Central memory CD8-positive, alpha-beta T cell (primary cell): ENCODE measurements at regions not wholly inside any gene's neighbourhood (a gene's known extent, or its start where the extent isn't known, plus 50 kb on each side); places are given as distances from the start of the nearest gene placed in this dataset.

ENCODE experiments used
- ATAC-seq: fragments of 150-1000 bp; cut with Tn5 transposase; replicated peaks from 2 replicates; pipeline ENCODE4 v1.10.0; 2022; ENCODE audit warnings: mild to moderate bottlenecking, moderate FRiP score, moderate number of reproducible peaks; ENCODE audit not compliant: poor library complexity, severe bottlenecking; ENCODE audit errors: extremely low read depth
- DNase-seq, 2 donors: peaks; one replicate each; pipeline ENCODE4 v3.0.0; 2021; ENCODE audit warnings: low spot score in 2 of 2
- H3K27ac Mint-ChIP-seq: one replicate; pipeline ENCODE4 v1.8.0; 2022; ENCODE audit warnings: low read depth, mild to moderate bottlenecking, moderate library complexity, mixed read lengths
- H3K27me3 Mint-ChIP-seq: one replicate; pipeline ENCODE4 v1.8.0; 2022; ENCODE audit warnings: mixed read lengths
- H3K36me3 Mint-ChIP-seq: one replicate; pipeline ENCODE4 v1.8.0; 2022; ENCODE audit warnings: mild to moderate bottlenecking, moderate library complexity, mixed read lengths; ENCODE audit not compliant: insufficient read depth
- H3K4me1 Mint-ChIP-seq: one replicate; pipeline ENCODE4 v1.8.0; 2022; ENCODE audit warnings: mixed read lengths
- H3K4me3 Mint-ChIP-seq: one replicate; pipeline ENCODE4 v1.8.0; 2022; ENCODE audit warnings: mild to moderate bottlenecking, moderate library complexity, mixed read lengths
- H3K9me3 Mint-ChIP-seq: one replicate; pipeline ENCODE4 v1.8.0; 2022; ENCODE audit warnings: mixed read lengths

DNA sequence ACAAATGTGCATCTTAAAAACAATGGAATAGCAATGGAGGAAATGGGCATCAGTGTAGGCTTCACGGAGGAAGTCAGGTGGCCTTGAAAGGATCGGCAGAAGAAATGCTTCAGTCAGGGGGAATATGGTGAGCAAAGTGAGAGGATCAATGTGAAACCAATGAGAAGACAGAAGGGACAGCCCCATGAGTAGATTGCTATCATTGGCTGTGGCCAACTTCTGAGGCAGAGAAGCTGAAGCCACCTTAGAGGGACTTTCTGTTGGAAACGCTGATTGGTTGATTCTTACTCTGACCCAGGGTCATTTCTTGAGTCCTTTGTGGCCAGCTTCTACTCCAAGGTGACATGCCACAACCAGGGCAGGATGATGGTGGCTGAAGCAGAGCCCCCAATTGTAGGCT lies 130.7 kb upstream of the ZNF648 start:
- no peak overlapping the region for H3K27ac Mint-ChIP-seq
- H3K9me3 Mint-ChIP-seq = no peaks in the 10 kb centered on the region
- H3K4me3 Mint-ChIP-seq = no peak overlapping the region
- H3K27me3 Mint-ChIP-seq = peaks cover 23% of the 10 kb centered on the region
- no peaks in the 10 kb centered on the region for H3K36me3 Mint-ChIP-seq
- DNase-seq (no peak), ATAC-seq (no peak)
- no peaks in the 10 kb centered on the region for H3K4me1 Mint-ChIP-seq

DNA sequence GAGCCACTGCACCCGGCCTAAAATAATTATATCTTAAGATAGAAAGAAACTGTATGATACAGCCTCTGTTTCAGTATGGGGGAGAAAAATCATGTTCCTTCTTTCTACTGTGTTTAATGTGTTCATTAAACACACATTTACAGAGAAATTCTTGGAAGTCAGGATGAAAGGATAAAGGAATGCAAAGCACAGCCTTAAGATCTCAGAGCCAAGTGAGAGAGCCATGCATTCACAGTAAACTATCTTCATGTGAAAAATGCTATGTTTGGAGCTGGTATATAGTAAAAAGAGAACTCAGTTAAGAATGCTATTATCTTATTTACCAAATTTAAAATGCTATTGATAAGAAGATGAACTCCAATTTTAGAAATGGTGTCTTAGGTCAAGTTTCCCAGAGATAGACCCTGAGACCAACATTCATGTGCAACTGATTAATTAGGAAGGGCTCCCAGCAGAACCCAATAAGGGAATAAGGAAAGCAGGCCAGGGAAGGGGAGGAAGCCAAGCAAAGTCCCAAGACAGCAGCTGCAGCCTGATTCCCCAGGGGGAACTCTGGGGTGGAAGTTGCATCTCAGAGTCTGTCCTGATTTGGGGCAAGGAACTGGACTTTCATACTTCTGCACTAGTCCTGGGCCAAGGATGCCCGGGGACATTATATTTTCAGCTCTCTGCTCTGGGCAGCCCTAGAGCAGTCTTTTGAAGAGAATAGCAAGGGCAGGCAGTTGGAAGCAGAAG lies 130.0 kb upstream of the ZNF648 start:
- H3K36me3 Mint-ChIP-seq = no peaks in the 10 kb centered on the region
- ATAC-seq (no peak), DNase-seq (no peak)
- no peaks in the 10 kb centered on the region for H3K9me3 Mint-ChIP-seq
- H3K4me3 Mint-ChIP-seq = no peak overlapping the region
- H3K27ac Mint-ChIP-seq = no peak overlapping the region
- peaks cover 23% of the 10 kb centered on the region for H3K27me3 Mint-ChIP-seq
- no peaks in the 10 kb centered on the region for H3K4me1 Mint-ChIP-seq

DNA sequence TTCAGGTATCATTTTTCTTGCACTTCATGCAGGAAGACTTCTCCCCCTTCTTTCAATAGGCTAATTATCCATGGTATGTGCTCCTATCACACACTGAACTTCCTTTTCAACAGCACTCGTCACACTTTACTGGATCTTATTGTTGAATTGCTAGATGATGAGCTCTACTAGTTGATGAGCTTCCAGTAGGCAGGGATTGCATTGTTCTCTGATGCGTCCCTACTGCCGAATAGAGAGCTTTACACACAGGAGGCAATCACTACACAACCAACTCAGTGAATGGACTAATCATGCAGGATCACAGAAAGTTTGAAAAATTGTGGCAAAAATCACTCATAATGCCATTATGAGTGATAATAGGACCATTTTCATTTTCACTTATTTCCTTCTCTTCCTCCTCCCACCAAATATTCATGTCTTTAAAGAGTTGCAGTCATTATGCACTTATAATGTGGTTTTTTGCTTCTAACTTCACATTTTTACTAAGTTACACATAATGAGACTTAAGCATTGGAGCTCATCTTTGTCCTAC lies 128.1 kb upstream of the ZNF648 start:
- DNase-seq (no peak), ATAC-seq (no peak)
- peaks cover 14% of the 10 kb centered on the region for H3K27me3 Mint-ChIP-seq
- no peaks in the 10 kb centered on the region for H3K9me3 Mint-ChIP-seq
- H3K36me3 Mint-ChIP-seq = peaks cover 1% of the 10 kb centered on the region
- no peaks in the 10 kb centered on the region for H3K4me1 Mint-ChIP-seq
- no peak overlapping the region for H3K27ac Mint-ChIP-seq
- H3K4me3 Mint-ChIP-seq = no peak overlapping the region

DNA sequence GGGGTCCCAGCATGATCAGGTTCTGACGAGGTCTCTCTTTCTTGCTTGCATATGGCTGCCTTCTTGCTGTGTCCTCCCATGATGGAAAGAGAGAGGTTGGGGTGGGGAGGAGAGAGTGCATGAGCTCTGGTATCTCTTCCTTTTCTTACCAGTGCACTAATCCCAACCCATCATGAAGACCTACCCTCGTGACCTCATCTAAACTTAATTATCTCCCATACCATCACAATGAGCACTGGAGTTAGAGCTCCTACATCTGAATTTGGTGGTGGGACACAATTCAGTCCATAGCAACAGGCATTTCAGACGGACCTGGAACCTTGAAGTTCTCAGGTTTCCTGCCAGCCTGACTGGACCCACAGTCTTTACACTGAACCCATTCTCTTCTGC lies 125.2 kb upstream of the ZNF648 start:
- no peak for DNase-seq
- H3K9me3 Mint-ChIP-seq = no peaks in the 10 kb centered on the region
- H3K4me3 Mint-ChIP-seq = no peak overlapping the region
- no peak for ATAC-seq
- H3K27ac Mint-ChIP-seq = no peak overlapping the region
- peaks cover 27% of the 10 kb centered on the region for H3K27me3 Mint-ChIP-seq
- peaks cover 2% of the 10 kb centered on the region for H3K36me3 Mint-ChIP-seq
- H3K4me1 Mint-ChIP-seq = no peaks in the 10 kb centered on the region

DNA sequence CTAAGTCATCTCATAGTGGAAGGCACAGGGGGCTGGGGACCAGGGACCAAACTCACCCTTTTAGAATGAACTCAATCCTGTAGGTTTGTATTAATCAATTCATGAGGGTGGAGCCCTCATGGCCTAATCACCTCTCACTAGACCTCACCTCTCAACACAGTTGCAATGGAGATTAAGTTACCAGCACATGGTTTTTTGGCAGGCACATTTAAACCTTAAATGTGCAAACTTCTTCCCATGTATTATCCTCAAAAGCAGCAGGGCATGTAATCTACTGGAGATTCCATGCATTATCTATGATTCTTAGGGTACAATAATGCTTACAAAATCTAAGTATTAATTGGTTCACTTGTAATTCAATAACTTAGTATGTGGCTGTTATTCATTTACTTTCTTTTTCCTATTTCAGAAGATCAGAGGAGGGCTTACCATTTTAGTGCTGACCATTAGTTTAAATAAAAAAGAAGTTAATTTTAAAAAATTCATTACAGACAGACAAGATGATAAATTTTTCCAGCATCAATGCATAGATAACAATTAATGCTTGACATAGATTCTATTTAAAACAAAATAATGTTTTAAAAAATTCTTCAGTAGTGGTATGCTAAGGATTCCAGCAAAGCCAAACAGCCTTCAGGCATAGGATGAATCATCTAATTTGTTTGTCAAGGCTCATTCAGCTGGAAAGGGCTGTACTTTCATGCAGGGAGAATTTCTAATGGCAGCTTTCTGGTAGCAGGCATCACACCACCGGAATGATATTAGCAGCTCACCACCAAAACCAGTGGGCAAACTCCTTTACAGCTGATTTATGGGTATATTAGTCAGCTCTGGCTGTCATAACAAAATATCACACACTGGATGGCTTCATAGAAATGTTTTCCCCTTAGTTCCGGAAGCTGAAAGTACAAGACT lies 124.6 kb upstream of the ZNF648 start:
- peaks cover 27% of the 10 kb centered on the region for H3K27me3 Mint-ChIP-seq
- no peak for DNase-seq
- H3K36me3 Mint-ChIP-seq = peaks cover 2% of the 10 kb centered on the region
- H3K4me1 Mint-ChIP-seq = peaks cover 6% of the 10 kb centered on the region
- H3K27ac Mint-ChIP-seq = no peak overlapping the region
- no peaks in the 10 kb centered on the region for H3K9me3 Mint-ChIP-seq
- H3K4me3 Mint-ChIP-seq = no peak overlapping the region
- no peak for ATAC-seq

DNA sequence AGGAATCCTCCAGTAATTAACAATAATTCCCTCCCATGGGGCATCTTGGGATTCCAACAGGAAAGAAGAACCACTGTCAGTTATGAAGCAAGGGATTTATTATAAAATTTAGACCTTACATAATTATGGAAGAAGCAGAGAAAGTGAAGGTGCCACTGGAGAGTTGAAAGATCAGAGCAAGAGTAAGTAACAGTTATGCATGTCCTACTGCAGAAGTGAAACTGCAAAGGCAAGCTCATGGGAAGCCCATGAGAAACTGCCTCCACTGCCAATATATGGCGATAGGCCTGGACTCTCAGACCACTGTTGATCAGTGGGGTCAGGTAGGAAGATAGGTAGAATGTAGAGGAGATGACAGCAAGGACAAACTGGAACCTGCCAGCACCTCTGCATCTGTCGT lies 123.6 kb upstream of the ZNF648 start:
- Mint-ChIP-seq H3K4me3 (no peak overlapping the region), H3K4me1 (peaks cover 11% of the 10 kb centered on the region), H3K36me3 (peaks cover 2% of the 10 kb centered on the region), H3K9me3 (no peaks in the 10 kb centered on the region), H3K27ac (no peak overlapping the region), H3K27me3 (peaks cover 35% of the 10 kb centered on the region)
- ATAC-seq (no peak), DNase-seq (no peak)

DNA sequence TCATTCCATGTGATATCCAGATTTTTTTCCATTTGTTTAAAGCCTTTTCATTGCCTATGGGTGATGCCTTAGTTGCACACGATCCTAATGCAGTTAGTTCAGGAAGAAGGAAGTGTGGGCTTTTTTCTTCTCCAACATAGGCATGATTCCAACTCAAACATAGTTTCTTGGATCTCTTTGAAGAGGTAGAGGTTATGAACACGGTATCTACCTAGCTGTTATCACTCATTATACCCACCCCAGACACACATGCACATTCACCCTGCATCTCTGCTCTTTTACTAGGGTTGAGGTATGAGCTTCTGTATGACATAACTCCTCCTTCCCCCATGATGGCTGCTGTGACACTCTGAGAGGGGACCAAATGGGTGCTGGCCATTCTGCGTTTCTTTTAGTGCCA lies 122.1 kb upstream of the ZNF648 start:
- H3K27me3 Mint-ChIP-seq = peaks cover 35% of the 10 kb centered on the region
- ATAC-seq (no peak), DNase-seq (no peak)
- peaks cover 2% of the 10 kb centered on the region for H3K36me3 Mint-ChIP-seq
- H3K9me3 Mint-ChIP-seq = no peaks in the 10 kb centered on the region
- no peak overlapping the region for H3K27ac Mint-ChIP-seq
- peaks cover 11% of the 10 kb centered on the region for H3K4me1 Mint-ChIP-seq
- H3K4me3 Mint-ChIP-seq = no peak overlapping the region

DNA sequence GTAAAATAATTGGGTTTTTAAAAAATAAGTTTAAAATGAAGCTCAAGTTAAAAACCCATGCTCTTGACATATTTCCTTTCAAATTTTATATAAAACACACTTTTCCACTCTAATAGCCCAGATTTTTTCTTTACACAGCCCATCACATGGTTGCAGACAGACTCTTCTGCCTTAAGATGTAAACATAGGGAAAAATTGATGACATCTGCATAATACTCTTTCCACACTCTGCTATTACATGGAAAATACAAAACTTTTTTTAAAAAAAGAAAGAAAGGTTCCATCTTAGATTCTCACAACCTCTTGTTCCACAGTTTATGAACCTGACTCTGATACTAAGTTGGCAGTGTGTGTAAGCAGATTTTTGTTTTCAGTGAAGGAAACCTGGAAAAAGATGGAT lies 120.8 kb upstream of the ZNF648 start:
- DNase-seq = no peak
- peaks cover 35% of the 10 kb centered on the region for H3K27me3 Mint-ChIP-seq
- H3K27ac Mint-ChIP-seq = no peak overlapping the region
- peaks cover 11% of the 10 kb centered on the region for H3K4me1 Mint-ChIP-seq
- H3K4me3 Mint-ChIP-seq = no peak overlapping the region
- ATAC-seq = no peak
- no peaks in the 10 kb centered on the region for H3K9me3 Mint-ChIP-seq
- peaks cover 2% of the 10 kb centered on the region for H3K36me3 Mint-ChIP-seq

DNA sequence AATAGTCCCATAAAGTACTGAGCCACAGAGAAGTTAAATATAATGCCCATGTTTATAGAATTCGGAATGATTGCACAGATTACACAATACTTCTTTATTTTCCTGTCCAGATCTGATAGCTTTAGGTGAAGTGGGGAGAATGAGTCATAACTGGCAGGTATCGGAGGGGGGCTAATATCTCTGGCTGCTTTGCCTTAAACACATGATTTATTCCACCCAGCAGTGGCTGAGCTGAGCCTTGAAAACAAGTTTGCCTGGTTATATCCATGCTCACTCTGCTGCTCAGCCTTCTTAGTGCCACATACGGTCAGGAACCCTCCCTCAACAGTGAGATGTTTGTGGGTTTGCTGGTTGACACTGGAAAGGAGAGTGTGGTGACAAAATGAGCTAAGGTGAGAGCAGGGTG lies 119.7 kb upstream of the ZNF648 start:
- Mint-ChIP-seq H3K36me3 (peaks cover 2% of the 10 kb centered on the region), H3K4me3 (no peak overlapping the region)
- ATAC-seq = peak; percentile 46

DNA sequence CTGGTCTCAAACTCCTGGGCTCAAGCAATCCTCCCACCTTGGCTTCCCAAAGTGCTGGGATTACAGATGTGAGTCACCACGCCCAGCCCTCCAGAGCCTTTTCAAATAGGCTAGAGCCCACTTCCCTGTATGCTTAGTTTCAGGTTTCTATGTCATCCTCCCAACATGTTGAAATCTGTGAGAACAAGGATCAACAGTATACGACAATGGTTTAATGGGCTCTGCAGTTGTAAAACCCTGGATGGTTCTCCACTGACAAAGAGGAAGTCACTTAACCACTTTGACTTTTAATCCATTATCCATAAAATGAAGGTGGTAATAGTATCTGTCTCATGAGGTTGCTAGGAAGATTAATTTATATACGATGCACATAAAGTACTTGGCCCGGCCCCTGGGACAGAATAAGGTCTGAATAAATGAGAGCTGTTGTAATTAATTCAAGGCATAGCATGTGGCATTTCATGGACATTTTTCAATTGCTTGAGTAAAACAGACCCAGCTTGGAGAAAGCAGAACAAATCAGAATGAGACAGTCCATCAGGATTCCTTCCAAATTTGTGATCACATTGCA lies 113.9 kb upstream of the ZNF648 start:
- Mint-ChIP-seq H3K27me3 (peaks cover 8% of the 10 kb centered on the region), H3K4me1 (no peaks in the 10 kb centered on the region), H3K27ac (no peak overlapping the region), H3K4me3 (no peak overlapping the region), H3K9me3 (no peaks in the 10 kb centered on the region), H3K36me3 (peaks cover 2% of the 10 kb centered on the region)
- no peak for DNase-seq
- ATAC-seq = no peak

More for the DNA sequence above, 119.7 kb upstream of the ZNF648 start:
- no peak for DNase-seq
- peaks cover 42% of the 10 kb centered on the region for H3K27me3 Mint-ChIP-seq
- no peak overlapping the region for H3K27ac Mint-ChIP-seq
- H3K9me3 Mint-ChIP-seq = no peaks in the 10 kb centered on the region
- H3K4me1 Mint-ChIP-seq = peaks cover 11% of the 10 kb centered on the region

DNA sequence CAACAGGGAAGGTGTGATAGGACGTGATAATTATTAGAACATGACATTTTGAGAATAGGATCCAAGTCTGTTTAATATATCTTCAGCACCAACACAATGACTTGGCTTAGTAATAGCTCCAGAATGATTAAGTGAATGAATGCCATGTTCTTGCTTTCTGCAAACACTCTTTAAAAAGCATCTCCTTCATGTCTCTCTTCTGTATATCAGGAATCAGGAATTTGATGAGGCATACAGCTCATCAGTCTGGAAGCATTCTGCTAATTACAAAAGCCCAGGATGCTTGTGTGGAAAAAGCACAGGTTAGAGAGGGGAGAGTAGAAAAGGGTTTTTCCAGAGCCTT lies 113.0 kb upstream of the ZNF648 start:
- H3K27me3 Mint-ChIP-seq = peaks cover 7% of the 10 kb centered on the region
- peaks cover 2% of the 10 kb centered on the region for H3K36me3 Mint-ChIP-seq
- H3K9me3 Mint-ChIP-seq = no peaks in the 10 kb centered on the region
- H3K27ac Mint-ChIP-seq = no peak overlapping the region
- no peak overlapping the region for H3K4me3 Mint-ChIP-seq
- DNase-seq = no peak
- no peaks in the 10 kb centered on the region for H3K4me1 Mint-ChIP-seq
- ATAC-seq = no peak

DNA sequence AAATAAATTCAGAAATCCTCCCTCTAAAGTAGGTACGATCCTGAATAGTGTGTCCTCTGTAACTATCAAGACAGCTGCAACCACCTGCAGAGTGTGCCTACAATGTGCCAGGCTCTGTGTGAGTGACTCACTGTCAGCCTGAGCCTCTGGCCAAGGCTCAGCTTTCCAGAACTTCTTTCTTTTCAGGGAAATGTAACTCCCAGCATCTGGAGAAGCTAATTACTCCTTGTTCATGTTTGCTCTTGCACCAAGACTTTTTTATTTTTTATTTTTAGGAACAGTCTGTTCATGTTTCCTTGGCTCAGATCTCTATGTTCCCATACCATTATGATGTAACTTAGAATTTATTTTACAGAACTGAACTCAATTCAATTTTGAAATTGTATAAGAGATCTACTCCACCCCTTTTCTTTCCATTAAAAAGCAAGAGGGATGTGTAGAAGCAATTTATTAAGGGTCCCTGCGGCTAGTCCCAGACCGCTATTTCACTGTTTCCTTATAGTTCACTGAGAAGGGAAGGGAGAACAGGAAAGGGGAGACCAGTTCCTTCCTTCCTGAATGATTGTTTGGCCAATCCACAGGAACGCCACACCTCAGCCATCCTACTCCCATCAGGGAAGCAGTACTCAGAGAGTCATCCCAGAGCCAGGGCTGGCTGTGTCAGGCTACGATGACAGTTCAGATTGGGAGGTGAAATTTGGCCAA lies 112.4 kb upstream of the ZNF648 start:
- Mint-ChIP-seq H3K27ac (no peak overlapping the region), H3K4me3 (no peak overlapping the region), H3K9me3 (no peaks in the 10 kb centered on the region), H3K27me3 (peaks cover 7% of the 10 kb centered on the region), H3K36me3 (peaks cover 3% of the 10 kb centered on the region), H3K4me1 (no peaks in the 10 kb centered on the region)
- ATAC-seq (no peak), DNase-seq (no peak)
